ENCODE measurements at regions not wholly inside any gene's neighbourhood (a gene's known extent, or its start where the extent isn't known, plus 50 kb on each side); places are given as distances from the start of the nearest gene placed in this dataset.
"Not testable (repeated sequence)": the region's sequence is repeated elsewhere in the genome, so short reads cannot be mapped to it uniquely, and the experiment has no call there.

- DNase-seq (ENCODE audit: low spot score) = no peak
- no peak for TF ChIP-seq CTCF (IDR thresholded peaks at IDR 0.05)
- Histone ChIP-seq H3K27ac (no peak overlapping the region), H3K4me3 (no peak overlapping the region)
Observed at GRCh38 chr2:242060212-242060835, 190.8 kb downstream of the RTP5 start.

- DNase-seq (ENCODE audit: low spot score); H3K27ac ChIP-seq; H3K4me3 ChIP-seq: not testable (repeated sequence)
Observed at GRCh38 chr2:242061930-242062329, 192.4 kb downstream of the RTP5 start.

- Histone ChIP-seq H3K4me3 (no peak overlapping the region), H3K27ac (no peak overlapping the region)
- DNase-seq (ENCODE audit: low spot score) = no peak
- TF ChIP-seq CTCF (IDR thresholded peaks at IDR 0.05) = no peak
Observed at GRCh38 chr2:242063436-242063835, 193.9 kb downstream of the RTP5 start.

GRCh38 chr2:242063850-242064249 lies 194.3 kb downstream of the RTP5 start:
- TF ChIP-seq CTCF (IDR thresholded peaks at IDR 0.05) = no peak
- H3K4me3 ChIP-seq = no peak overlapping the region
- H3K27ac ChIP-seq = no peak overlapping the region
- DNase-seq (ENCODE audit: low spot score) = no peak

GRCh38 chr2:242064364-242065250 lies 195.1 kb downstream of the RTP5 start:
- peak; percentile 9 for DNase-seq (ENCODE audit: low spot score)
- no peak for TF ChIP-seq CTCF (IDR thresholded peaks at IDR 0.05)
- Histone ChIP-seq H3K4me3 (no peak overlapping the region), H3K27ac (no peak overlapping the region)

GRCh38 chr2:242065426-242065825 lies 195.9 kb downstream of the RTP5 start:
- no peak for DNase-seq (ENCODE audit: low spot score)
- Histone ChIP-seq H3K27ac (no peak overlapping the region), H3K4me3 (no peak overlapping the region)
- TF ChIP-seq CTCF (IDR thresholded peaks at IDR 0.05) = no peak

GRCh38 chr2:242069018-242069417 lies 199.5 kb downstream of the RTP5 start:
- Histone ChIP-seq H3K27ac (peak overlapping the region in 1 of 2 donors; percentile 22), H3K4me3 (no peak overlapping the region)
- DNase-seq (ENCODE audit: low spot score) = no peak
- no peak for TF ChIP-seq CTCF (IDR thresholded peaks at IDR 0.05)

- H3K27ac ChIP-seq = peak overlapping the region in 1 of 2 donors; percentile 32
- not testable (repeated sequence) for DNase-seq (ENCODE audit: low spot score); H3K4me3 ChIP-seq
Observed at GRCh38 chr2:242069938-242070395, 200.4 kb downstream of the RTP5 start.

GRCh38 chr2:242070726-242071125 lies 201.2 kb downstream of the RTP5 start:
- not testable (repeated sequence) for H3K27ac ChIP-seq; DNase-seq (ENCODE audit: low spot score); H3K4me3 ChIP-seq

- not testable (repeated sequence) for H3K27ac ChIP-seq; H3K4me3 ChIP-seq; DNase-seq (ENCODE audit: low spot score)
Observed at GRCh38 chr2:242071377-242071776, 201.8 kb downstream of the RTP5 start.

GRCh38 chr2:242071936-242072335 lies 202.4 kb downstream of the RTP5 start:
- not testable (repeated sequence) for H3K4me3 ChIP-seq; H3K27ac ChIP-seq; DNase-seq (ENCODE audit: low spot score)
